Right lobe of liver (tissue), 4 donors: ENCODE measurements at regions not wholly inside any gene's neighbourhood (a gene's known extent, or its start where the extent isn't known, plus 50 kb on each side); places are given as distances from the start of the nearest gene placed in this dataset.

Experiments
- POLR2A ChIP-seq: fragments of 450-650 bp; IDR thresholded peaks from one replicate; pipeline ENCODE4 v1.6.1; 2017; ENCODE audit warnings: antibody characterized with exemption, mild to moderate bottlenecking
- TF ChIP-seq, protein P1 (sequence below), 4 donors: fragments of 200-600 bp in 3 of 4; fragments of 450-650 bp in 1 of 4; IDR thresholded peaks; one replicate each; pipeline versions ENCODE4 v1.5.1 to v1.8.0; 2016 to 2022; ENCODE audit warnings: antibody characterized with exemption in 4 of 4, mild to moderate bottlenecking in 2 of 4
- donor health status: DM: no; HTN: no; CAD: no.
- donor health status: DM: no; HTN: no; CAD: no.
- donor health status: DM: no; HTN: yes; CAD: no.

DNA sequence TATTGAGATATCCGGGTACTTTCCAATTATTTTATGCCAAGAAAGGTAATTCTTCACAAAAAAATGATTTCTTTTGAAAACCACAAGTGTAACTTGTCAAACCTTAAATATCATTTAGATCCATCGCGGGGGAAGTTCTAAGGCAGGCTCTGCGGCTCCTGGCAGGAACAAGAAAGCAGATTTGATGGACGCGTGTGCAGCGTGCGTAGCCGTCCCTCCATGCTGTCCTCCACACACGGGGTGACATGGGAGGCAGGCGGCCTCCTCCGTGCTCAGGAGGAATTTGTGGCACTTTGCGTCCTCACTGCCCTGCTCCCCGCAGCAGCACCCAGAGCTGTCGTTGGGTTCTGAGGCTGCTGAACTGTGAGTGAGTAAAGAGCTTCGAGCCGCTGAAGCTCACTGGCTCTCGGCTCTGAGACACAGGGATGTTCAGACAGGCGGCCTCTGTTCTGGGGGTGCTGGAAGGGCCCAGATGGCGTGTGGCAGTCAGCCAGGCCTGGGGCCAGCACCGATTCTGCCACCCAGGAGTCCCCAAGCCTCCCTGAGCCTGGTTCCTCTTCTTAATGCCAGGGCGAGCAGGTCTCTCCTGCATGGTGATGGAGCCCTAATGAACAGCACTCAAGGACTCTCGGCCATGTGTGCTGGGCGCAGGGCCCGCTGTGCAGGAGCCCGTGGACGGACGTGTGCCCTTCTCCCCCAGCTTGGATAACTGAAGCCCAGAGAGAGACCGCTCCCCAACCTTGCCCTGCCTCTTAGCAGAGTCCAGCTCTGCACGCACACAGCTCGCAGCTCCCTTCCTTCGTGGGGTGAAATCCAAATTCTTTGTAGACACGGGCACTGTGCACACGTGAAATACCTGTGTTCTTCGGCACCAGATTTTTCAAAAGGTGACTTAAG, 185.4 kb upstream of the SHH start:
- TF ChIP-seq, protein P1, sequence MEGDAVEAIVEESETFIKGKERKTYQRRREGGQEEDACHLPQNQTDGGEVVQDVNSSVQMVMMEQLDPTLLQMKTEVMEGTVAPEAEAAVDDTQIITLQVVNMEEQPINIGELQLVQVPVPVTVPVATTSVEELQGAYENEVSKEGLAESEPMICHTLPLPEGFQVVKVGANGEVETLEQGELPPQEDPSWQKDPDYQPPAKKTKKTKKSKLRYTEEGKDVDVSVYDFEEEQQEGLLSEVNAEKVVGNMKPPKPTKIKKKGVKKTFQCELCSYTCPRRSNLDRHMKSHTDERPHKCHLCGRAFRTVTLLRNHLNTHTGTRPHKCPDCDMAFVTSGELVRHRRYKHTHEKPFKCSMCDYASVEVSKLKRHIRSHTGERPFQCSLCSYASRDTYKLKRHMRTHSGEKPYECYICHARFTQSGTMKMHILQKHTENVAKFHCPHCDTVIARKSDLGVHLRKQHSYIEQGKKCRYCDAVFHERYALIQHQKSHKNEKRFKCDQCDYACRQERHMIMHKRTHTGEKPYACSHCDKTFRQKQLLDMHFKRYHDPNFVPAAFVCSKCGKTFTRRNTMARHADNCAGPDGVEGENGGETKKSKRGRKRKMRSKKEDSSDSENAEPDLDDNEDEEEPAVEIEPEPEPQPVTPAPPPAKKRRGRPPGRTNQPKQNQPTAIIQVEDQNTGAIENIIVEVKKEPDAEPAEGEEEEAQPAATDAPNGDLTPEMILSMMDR (IDR thresholded peaks at IDR 0.05), result no peak
- no peak for TF ChIP-seq POLR2A
